VCaP (cell line): ENCODE measurements at regions not wholly inside any gene's neighbourhood (a gene's known extent, or its start where the extent isn't known, plus 50 kb on each side); places are given as distances from the start of the nearest gene placed in this dataset.

ENCODE experiments used
- H3K27ac ChIP-seq: fragments of 450-650 bp; 2 replicates; pipeline ENCODE4 v1.5.1; 2017
- CTCF ChIP-seq: fragments of 450-650 bp; conservative IDR thresholded peaks from 2 replicates; pipeline ENCODE4 v1.5.1; 2017; ENCODE audit warnings: mild to moderate bottlenecking, moderate library complexity

GRCh38 chr6:66568271-66568670 lies 861.2 kb upstream of the EYS start:
- TF ChIP-seq CTCF, result 0 out of 2 replicates have a peak, but pooled peaks have one; percentile 11
- H3K27ac ChIP-seq, result no peak overlapping the region

GRCh38 chr6:66561479-66561878 lies 854.5 kb upstream of the EYS start:
- no peak overlapping the region for H3K27ac ChIP-seq
- TF ChIP-seq CTCF, result no peak

GRCh38 chr6:66558189-66558588 lies 851.2 kb upstream of the EYS start:
- no peak for TF ChIP-seq CTCF
- H3K27ac ChIP-seq, result no peak overlapping the region

GRCh38 chr6:66556936-66557335 lies 849.9 kb upstream of the EYS start:
- H3K27ac ChIP-seq, result no peak overlapping the region
- no peak for TF ChIP-seq CTCF

- no peak overlapping the region for H3K27ac ChIP-seq
- TF ChIP-seq CTCF, result no peak
These were observed 848.1 kb upstream of the EYS start for GRCh38 chr6:66555082-66555481.

GRCh38 chr6:66553441-66553840 lies 846.4 kb upstream of the EYS start:
- H3K27ac ChIP-seq, result no peak overlapping the region
- no peak for TF ChIP-seq CTCF

GRCh38 chr6:66538551-66539135 lies 831.6 kb upstream of the EYS start:
- TF ChIP-seq CTCF, result no peak
- H3K27ac ChIP-seq, result no peak overlapping the region
